GM18858 (cell line): ENCODE measurements at regions not wholly inside any gene's neighbourhood (a gene's known extent, or its start where the extent isn't known, plus 50 kb on each side); places are given as distances from the start of the nearest gene placed in this dataset.

Experiments used
- ATAC-seq: cut with Tn5 transposase; IDR thresholded peaks from one replicate; pipeline ENCODE4 v1.9.1; 2021; ENCODE audit not compliant: unreplicated experiment

DNA sequence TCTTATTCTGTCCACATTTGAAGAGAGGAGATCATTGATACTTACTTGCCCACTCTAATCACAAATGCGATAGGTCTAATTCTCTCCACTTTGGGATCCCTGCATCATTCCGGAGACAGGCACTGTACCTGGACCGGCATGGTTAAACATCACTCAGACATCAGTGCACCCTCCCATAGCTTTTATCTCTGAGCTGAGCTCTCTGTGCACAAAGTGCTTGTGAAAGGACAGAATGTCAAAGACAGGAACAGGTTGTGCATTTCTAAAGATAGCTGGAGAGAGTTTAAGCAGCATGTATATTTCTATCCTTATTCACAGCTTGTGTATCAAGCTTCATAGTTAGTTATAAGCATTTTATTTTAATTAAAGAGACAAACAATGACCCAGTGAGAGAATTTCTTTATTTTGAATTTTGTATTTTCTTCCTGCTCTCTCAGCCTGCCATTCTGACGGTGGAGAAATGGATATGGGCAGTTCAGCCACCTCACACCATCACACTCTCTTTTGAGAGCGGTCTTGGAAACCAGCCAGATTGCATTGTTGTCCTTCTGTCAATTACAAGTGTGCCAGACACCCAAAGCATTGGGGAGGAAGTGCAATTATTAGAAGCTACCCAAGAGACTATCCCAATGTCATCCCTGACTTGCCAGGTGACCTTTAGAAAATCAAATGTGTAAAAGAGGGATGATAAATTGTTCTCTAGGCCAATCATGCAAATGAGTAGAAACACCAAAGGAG is 65.2 kb upstream of the CHL1 start:
- no peak for ATAC-seq

GRCh38 chr3:132378-132777 is 64.2 kb upstream of the CHL1 start:
- no peak for ATAC-seq

- ATAC-seq, result no peak
Observed at GRCh38 chr3:132904-133303, 63.7 kb upstream of the CHL1 start.

- no peak for ATAC-seq
Observed at GRCh38 chr3:140748-141330, 55.7 kb upstream of the CHL1 start.
